Epithelial cell of esophagus (primary cell): ENCODE measurements at regions not wholly inside any gene's neighbourhood (a gene's known extent, or its start where the extent isn't known, plus 50 kb on each side); places are given as distances from the start of the nearest gene placed in this dataset.
"Not testable (repeated sequence)": the region's sequence is repeated elsewhere in the genome, so short reads cannot be mapped to it uniquely, and the experiment has no call there.

ENCODE experiments used
- DNase-seq: peaks from one replicate; pipeline ENCODE4 v3.0.0; 2010; ENCODE audit warnings: low read depth
- H3K4me3 ChIP-seq: 2 replicates; pipeline ENCODE4 v1.5.1; 2011; ENCODE audit warnings: mild to moderate bottlenecking, low read length, control low read depth
- TF ChIP-seq, protein P1 (sequence below): IDR thresholded peaks from 2 replicates; pipeline ENCODE4 v1.5.1; 2011; ENCODE audit warnings: low read depth, mild to moderate bottlenecking, low read length, control low read depth, inconsistent platforms; ENCODE audit not compliant: insufficient read depth; ENCODE audit errors: missing control alignments

DNA sequence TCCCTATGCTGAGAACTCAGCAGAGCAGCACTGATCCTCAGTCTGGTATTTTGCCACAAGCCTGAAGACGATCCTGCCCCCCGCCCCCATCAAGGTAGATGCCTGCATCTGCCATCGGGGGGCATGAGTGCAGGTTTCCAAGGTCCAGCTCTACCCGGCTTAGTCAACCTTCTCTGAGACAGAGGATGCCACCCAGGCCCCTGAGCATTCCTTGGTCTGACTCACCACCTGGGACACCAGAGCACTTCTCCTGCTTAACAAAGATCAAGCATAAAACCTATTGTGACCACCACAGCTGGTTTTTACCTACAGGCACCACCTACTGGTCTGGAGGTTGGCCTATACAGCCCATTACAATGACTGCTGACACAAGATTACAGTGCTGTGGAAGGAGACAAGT, 1168.1 kb downstream of the PCDH19 start:
- no peak for DNase-seq
- H3K4me3 ChIP-seq: no peak overlapping the region
- TF ChIP-seq, protein P1, sequence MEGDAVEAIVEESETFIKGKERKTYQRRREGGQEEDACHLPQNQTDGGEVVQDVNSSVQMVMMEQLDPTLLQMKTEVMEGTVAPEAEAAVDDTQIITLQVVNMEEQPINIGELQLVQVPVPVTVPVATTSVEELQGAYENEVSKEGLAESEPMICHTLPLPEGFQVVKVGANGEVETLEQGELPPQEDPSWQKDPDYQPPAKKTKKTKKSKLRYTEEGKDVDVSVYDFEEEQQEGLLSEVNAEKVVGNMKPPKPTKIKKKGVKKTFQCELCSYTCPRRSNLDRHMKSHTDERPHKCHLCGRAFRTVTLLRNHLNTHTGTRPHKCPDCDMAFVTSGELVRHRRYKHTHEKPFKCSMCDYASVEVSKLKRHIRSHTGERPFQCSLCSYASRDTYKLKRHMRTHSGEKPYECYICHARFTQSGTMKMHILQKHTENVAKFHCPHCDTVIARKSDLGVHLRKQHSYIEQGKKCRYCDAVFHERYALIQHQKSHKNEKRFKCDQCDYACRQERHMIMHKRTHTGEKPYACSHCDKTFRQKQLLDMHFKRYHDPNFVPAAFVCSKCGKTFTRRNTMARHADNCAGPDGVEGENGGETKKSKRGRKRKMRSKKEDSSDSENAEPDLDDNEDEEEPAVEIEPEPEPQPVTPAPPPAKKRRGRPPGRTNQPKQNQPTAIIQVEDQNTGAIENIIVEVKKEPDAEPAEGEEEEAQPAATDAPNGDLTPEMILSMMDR: no peak

DNA sequence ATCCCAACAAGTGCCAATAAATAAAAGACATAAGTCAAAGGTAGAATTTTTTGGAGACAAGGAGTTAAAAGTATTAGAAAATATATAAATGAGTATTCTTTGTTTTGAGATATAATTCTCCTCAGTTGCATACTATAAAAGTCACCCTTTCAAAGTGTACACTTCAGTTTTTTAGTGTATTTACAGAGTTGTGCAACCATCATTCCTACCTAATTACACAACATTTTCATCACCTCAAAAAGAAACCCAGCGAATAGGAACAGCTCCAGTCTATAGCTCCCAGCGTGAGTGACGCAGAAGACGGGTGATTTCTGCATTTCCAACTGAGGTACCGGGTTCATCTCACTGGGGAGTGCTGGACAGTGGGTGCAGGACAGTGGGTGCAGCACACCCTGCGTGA, 1175.7 kb downstream of the PCDH19 start:
- DNase-seq, H3K4me3 ChIP-seq: not testable (repeated sequence)

DNA sequence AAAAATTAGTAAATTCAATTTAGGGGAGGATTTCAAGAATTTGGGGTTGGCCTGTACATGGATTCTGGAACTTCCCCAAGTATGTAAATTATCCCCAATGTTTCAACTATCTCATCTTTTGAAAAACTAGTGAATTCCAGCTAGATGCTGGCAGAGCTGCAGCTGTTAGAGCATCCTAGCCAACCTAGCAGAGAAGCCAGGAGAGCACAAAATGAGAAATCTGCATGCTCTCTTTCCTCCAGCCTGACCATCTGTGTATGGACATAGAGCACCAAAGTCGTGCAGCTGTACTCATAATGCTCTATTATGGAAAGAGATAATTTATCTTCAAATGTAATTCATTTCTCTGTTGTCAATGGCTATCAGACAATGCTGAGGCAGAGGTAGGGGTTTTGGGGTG, 1217.7 kb downstream of the PCDH19 start:
- H3K4me3 ChIP-seq: no peak overlapping the region
- no peak for DNase-seq
- TF ChIP-seq, protein P1: no peak

DNA sequence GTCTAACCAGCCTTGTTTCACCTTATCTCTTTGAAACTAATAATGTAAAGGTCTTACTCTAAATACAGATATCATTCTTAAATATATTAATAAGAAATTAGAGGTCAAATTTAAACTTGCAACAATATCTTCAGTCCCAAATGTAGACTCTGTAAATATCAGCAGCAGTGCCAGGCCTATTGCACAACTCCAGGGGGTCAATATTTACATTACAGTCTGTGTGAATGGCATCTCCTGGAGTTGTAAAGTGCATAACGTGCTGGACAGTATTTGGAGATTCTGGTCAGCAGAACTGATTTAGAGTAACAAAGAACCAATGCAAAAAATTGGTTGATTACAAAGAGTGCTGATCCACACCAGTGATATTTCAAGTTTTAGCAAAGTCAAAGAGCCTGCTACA, 1225.9 kb downstream of the PCDH19 start:
- H3K4me3 ChIP-seq: no peak overlapping the region
- no peak for DNase-seq
- TF ChIP-seq, protein P1: no peak

DNA sequence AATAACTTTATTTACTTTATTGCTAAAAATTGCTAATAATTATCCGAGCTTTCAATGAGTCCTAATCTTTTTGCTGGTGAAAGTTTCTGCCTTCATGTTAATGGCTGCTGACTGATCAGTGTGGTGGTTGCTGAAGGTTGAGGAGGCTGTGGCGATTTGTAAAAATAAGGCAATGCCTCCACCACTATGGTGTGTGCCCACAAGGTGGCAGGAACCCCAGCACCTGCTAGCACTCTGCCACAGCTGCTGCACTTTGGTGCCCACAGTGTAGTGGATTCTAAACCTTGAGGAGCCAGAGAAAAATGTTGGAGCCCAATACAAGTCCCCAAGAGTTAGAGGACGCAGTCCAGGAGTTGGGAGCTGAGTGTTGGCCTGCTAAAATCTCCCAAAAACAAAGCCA, 1237.1 kb downstream of the PCDH19 start:
- TF ChIP-seq, protein P1: no peak
- no peak overlapping the region for H3K4me3 ChIP-seq
- no peak for DNase-seq

DNA sequence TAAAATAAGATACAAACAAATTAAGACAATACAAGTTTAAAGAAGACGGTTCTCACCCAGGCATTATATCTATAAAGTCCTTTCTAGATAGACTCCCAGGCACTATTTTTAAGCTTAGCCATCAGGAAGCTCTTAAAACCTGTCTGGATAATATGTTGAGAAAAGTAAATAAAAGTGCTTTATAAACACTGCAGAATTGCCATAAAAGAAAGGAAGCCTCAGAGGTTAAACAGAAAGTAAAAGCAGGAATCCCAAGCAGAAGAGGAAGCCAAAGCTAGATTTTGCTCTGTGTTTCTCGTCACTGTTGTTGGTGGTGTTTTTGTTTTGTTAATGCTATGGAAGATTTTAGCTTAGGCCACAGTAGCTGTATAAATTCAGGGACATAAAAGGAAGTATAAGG, 1267.3 kb downstream of the PCDH19 start:
- TF ChIP-seq, protein P1: no peak
- H3K4me3 ChIP-seq: no peak overlapping the region
- DNase-seq: no peak

DNA sequence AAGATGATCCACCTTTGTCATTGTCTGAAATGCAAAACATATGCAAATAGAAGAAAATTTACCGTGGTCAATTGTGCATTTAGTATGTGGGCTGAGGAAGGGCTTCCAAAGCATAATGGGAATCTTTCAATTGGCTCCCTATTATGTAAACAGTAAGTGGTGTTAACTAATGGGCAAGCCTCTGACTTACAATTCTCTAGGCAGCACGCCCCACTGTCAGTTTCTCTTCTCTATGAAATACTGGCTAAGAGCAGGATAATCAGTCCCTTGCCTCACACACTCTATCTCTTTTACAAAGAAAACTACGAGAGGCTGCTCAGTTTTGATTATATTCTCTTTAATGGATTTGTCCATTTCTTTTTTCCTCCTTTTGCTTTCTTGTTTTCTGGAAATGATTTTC, 1272.6 kb downstream of the PCDH19 start:
- no peak for DNase-seq
- no peak overlapping the region for H3K4me3 ChIP-seq
- TF ChIP-seq, protein P1: no peak

DNA sequence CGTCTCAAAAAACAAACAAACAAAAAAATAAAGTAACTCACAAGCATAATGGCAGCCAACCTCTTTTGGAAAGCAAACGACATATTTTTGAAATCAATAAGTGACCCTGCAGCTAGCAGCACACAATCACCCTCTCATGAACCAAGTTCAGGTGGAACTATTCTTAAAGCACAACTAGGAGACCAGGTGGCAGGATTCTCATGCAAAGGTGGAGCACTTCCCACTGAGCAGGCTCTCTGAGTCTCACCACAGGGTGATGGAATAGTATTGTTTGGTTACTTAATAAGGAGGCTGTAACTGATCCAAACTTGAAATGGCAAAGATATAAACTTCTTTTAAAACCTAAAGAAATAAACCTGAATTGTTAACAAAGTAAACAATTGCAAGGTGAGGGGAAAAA, 1293.1 kb downstream of the PCDH19 start:
- DNase-seq: no peak
- TF ChIP-seq, protein P1: no peak

More for the DNA sequence above, 1293.1 kb downstream of the PCDH19 start:
- H3K4me3 ChIP-seq: no peak overlapping the region
